ENCODE measurements at regions not wholly inside any gene's neighbourhood (a gene's known extent, or its start where the extent isn't known, plus 50 kb on each side); places are given as distances from the start of the nearest gene placed in this dataset.

GRCh38 chr16:61165797-61166196 lies 870.4 kb downstream of the CDH8 start:
- no peak overlapping the region for H3K27ac ChIP-seq
- no peaks in the 10 kb centered on the region for H3K9me3 ChIP-seq
- intact Hi-C loops (cut with DNase I): no loop called here
- TF ChIP-seq, protein P1, sequence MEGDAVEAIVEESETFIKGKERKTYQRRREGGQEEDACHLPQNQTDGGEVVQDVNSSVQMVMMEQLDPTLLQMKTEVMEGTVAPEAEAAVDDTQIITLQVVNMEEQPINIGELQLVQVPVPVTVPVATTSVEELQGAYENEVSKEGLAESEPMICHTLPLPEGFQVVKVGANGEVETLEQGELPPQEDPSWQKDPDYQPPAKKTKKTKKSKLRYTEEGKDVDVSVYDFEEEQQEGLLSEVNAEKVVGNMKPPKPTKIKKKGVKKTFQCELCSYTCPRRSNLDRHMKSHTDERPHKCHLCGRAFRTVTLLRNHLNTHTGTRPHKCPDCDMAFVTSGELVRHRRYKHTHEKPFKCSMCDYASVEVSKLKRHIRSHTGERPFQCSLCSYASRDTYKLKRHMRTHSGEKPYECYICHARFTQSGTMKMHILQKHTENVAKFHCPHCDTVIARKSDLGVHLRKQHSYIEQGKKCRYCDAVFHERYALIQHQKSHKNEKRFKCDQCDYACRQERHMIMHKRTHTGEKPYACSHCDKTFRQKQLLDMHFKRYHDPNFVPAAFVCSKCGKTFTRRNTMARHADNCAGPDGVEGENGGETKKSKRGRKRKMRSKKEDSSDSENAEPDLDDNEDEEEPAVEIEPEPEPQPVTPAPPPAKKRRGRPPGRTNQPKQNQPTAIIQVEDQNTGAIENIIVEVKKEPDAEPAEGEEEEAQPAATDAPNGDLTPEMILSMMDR (IDR thresholded peaks at IDR 0.05): no peak
- H3K4me1 ChIP-seq (ENCODE audit: insufficient read depth): no peaks in the 10 kb centered on the region
- no peaks in the 10 kb centered on the region for H3K36me3 ChIP-seq
- no peak for DNase-seq
- 79 to 83% (median 81%) methylated on average over 3 of the region's 3 CpGs for WGBS, 3 donors
- H3K27me3 ChIP-seq: no peaks in the 10 kb centered on the region
- H3K4me3 ChIP-seq: no peak overlapping the region

- no peaks in the 10 kb centered on the region for H3K4me1 ChIP-seq (ENCODE audit: insufficient read depth)
- no peak overlapping the region for H3K27ac ChIP-seq
- no peaks in the 10 kb centered on the region for H3K9me3 ChIP-seq
- intact Hi-C loops (cut with DNase I): no loop called here
- no peak overlapping the region for H3K4me3 ChIP-seq
- no peaks in the 10 kb centered on the region for H3K36me3 ChIP-seq
- TF ChIP-seq, protein P1 (IDR thresholded peaks at IDR 0.05): no peak
- TF ChIP-seq POLR2A (IDR thresholded peaks at IDR 0.05) (no peak), EP300 (IDR thresholded peaks at IDR 0.05) (no peak)
- WGBS, 3 donors: 83 to 91% (median 85%) methylated on average over 4 of the region's 4 CpGs
- DNase-seq: no peak
- H3K27me3 ChIP-seq: no peaks in the 10 kb centered on the region
Measured at GRCh38 chr16:61150351-61150750, 885.9 kb downstream of the CDH8 start.

GRCh38 chr16:61149709-61150108 lies 886.5 kb downstream of the CDH8 start:
- TF ChIP-seq POLR2A (IDR thresholded peaks at IDR 0.05) (no peak), EP300 (IDR thresholded peaks at IDR 0.05) (no peak)
- TF ChIP-seq, protein P1 (IDR thresholded peaks at IDR 0.05): no peak
- Histone ChIP-seq H3K4me1 (ENCODE audit: insufficient read depth) (no peaks in the 10 kb centered on the region), H3K4me3 (no peak overlapping the region), H3K9me3 (no peaks in the 10 kb centered on the region), H3K36me3 (no peaks in the 10 kb centered on the region), H3K27ac (no peak overlapping the region), H3K27me3 (no peaks in the 10 kb centered on the region)
- 61 to 64% (median 62%) methylated on average over 5 of the region's 5 CpGs for WGBS, 3 donors
- intact Hi-C loops (cut with DNase I): no loop called here
- no peak for DNase-seq

GRCh38 chr16:61148930-61149329 lies 887.3 kb downstream of the CDH8 start:
- H3K9me3 ChIP-seq: no peaks in the 10 kb centered on the region
- no peaks in the 10 kb centered on the region for H3K4me1 ChIP-seq (ENCODE audit: insufficient read depth)
- intact Hi-C loops (cut with DNase I): no loop called here
- TF ChIP-seq, protein P1 (IDR thresholded peaks at IDR 0.05): no peak
- no peak for TF ChIP-seq EP300 (IDR thresholded peaks at IDR 0.05)
- no peak for TF ChIP-seq POLR2A (IDR thresholded peaks at IDR 0.05)
- H3K27ac ChIP-seq: no peak overlapping the region
- 67 to 81% (median 69%) methylated on average over 3 of the region's 3 CpGs for WGBS, 3 donors
- H3K27me3 ChIP-seq: no peaks in the 10 kb centered on the region
- DNase-seq: no peak
- no peaks in the 10 kb centered on the region for H3K36me3 ChIP-seq
- no peak overlapping the region for H3K4me3 ChIP-seq

DNA sequence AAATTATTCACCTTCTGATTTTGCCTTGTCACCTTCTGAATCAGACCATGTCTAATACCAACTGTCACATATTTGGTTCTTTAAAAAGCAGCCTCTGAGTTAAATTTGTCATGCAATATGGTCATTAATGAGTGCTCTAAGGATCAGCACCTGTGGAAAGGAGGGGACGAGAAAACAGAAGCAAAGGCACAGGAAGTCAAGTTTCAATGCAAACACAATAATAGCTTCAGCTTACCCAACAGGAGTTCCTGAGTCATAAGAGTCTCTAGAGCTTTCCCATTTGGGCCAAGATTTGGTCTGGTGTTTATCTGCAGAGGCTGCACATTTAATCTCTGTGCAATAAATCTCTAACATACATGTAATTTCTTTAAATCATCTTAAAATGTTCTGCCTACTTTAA lies 889.8 kb downstream of the CDH8 start:
- WGBS, 3 donors: 71 to 82% (median 72%) methylated on average over 1 of the region's 1 CpG
- intact Hi-C loops (cut with DNase I): no loop called here
- TF ChIP-seq, protein P1 (IDR thresholded peaks at IDR 0.05): no peak
- TF ChIP-seq POLR2A (IDR thresholded peaks at IDR 0.05): no peak
- TF ChIP-seq EP300 (IDR thresholded peaks at IDR 0.05): no peak
- no peaks in the 10 kb centered on the region for H3K9me3 ChIP-seq
- no peak for DNase-seq
- no peak overlapping the region for H3K27ac ChIP-seq
- H3K4me3 ChIP-seq: no peak overlapping the region
- no peaks in the 10 kb centered on the region for H3K27me3 ChIP-seq
- H3K36me3 ChIP-seq: no peaks in the 10 kb centered on the region
- no peaks in the 10 kb centered on the region for H3K4me1 ChIP-seq (ENCODE audit: insufficient read depth)

All from ovary (tissue), 7 donors.